Vagina (tissue), 2 donors: ENCODE measurements at regions not wholly inside any gene's neighbourhood (a gene's known extent, or its start where the extent isn't known, plus 50 kb on each side); places are given as distances from the start of the nearest gene placed in this dataset.
A peak's percentile ranks its signal among the peaks of the same experiment; 100 is the strongest.

ENCODE experiments used
- DNase-seq, 2 donors: peaks; one replicate each; pipeline ENCODE4 v3.0.0-alpha.2; 2017; ENCODE audit errors: extremely low spot score in 2 of 2
- H3K27ac ChIP-seq: fragments of 200-600 bp; sonication (generic); one replicate; pipeline ENCODE4 v1.5.1; 2019
- H3K27me3 ChIP-seq: fragments of 200-600 bp; sonication (generic); one replicate; pipeline ENCODE4 v1.5.1; 2019
- H3K36me3 ChIP-seq, 2 donors: fragments of 200-600 bp; sonication (generic); one replicate each; pipeline ENCODE4 v1.5.1; 2017 to 2019
- H3K4me1 ChIP-seq: fragments of 200-600 bp; sonication (generic); one replicate; pipeline ENCODE4 v1.5.1; 2019
- H3K4me3 ChIP-seq, 2 donors: fragments of 200-600 bp; sonication (generic); 1 replicate in 1 of 2; 2 replicates in 1 of 2; pipeline ENCODE4 v1.5.1; 2016 to 2019
- H3K9me3 ChIP-seq: fragments of 200-600 bp; sonication (generic); one replicate; pipeline ENCODE4 v1.5.1; 2019
- CTCF ChIP-seq, 3 experiments: fragments of 450-650 bp in 2 of 3; fragments of 200-600 bp in 1 of 3; sonication (generic) in 1 of 3; IDR thresholded peaks; one replicate each; pipeline ENCODE4 v1.5.1; 2017 to 2019; ENCODE audit warnings: antibody characterized with exemption in 3 of 3, mild to moderate bottlenecking in 2 of 3, moderate library complexity in 2 of 3
- POLR2A ChIP-seq, 2 donors: fragments of 450-650 bp; IDR thresholded peaks; one replicate each; pipeline ENCODE4 v1.6.1; 2017; ENCODE audit warnings: antibody characterized with exemption in 2 of 2, mild to moderate bottlenecking in 2 of 2, moderate library complexity in 2 of 2
- POLR2AphosphoS5 ChIP-seq, 2 donors: sonication (generic); formaldehyde crosslinking; IDR thresholded peaks; one replicate each; pipeline ENCODE4 v1.9.0; 2017; ENCODE audit warnings: antibody characterized with exemption in 2 of 2, mild to moderate bottlenecking in 2 of 2, low read depth in 1 of 2; ENCODE audit not compliant: insufficient read depth in 1 of 2
- intact Hi-C: fragments of 100-400 bp; cut with DNase I; formaldehyde crosslinking; loops from one replicate; pipeline ENCODE4 v1.15.1; 2023

- TF ChIP-seq POLR2AphosphoS5 (IDR thresholded peaks at IDR 0.05; ENCODE audit: insufficient read depth in 1 of 2, low read depth in 1 of 2): no peak
- no peak for TF ChIP-seq CTCF (IDR thresholded peaks at IDR 0.05)
- TF ChIP-seq POLR2A (IDR thresholded peaks at IDR 0.05): no peak
- Histone ChIP-seq H3K4me1 (no peaks in the 10 kb centered on the region), H3K36me3 (no peaks in the 10 kb centered on the region), H3K27me3 (no peaks in the 10 kb centered on the region), H3K27ac (no peak overlapping the region), H3K4me3 (no peak overlapping the region), H3K9me3 (no peaks in the 10 kb centered on the region)
- intact Hi-C loops: no loop called here
- no peak for DNase-seq
These were observed 222.0 kb downstream of the SETD4 start for GRCh38 chr21:35838350-35838749.

- intact Hi-C loops: no loop called here
- H3K27me3 ChIP-seq: no peaks in the 10 kb centered on the region
- DNase-seq: peak in 1 of 2 donors; percentile 58
- H3K9me3 ChIP-seq: no peaks in the 10 kb centered on the region
- no peaks in the 10 kb centered on the region for H3K36me3 ChIP-seq
- no peaks in the 10 kb centered on the region for H3K4me1 ChIP-seq
- TF ChIP-seq CTCF (IDR thresholded peaks at IDR 0.05) (no peak), POLR2AphosphoS5 (IDR thresholded peaks at IDR 0.05; ENCODE audit: insufficient read depth in 1 of 2, low read depth in 1 of 2) (no peak), POLR2A (IDR thresholded peaks at IDR 0.05) (no peak)
- H3K27ac ChIP-seq: no peak overlapping the region
- no peak overlapping the region for H3K4me3 ChIP-seq
These were observed 226.3 kb downstream of the SETD4 start for GRCh38 chr21:35833991-35834390.

GRCh38 chr21:35833388-35833787 lies 226.9 kb downstream of the SETD4 start:
- Histone ChIP-seq H3K9me3 (no peaks in the 10 kb centered on the region), H3K27ac (no peak overlapping the region), H3K4me3 (no peak overlapping the region), H3K27me3 (no peaks in the 10 kb centered on the region), H3K4me1 (no peaks in the 10 kb centered on the region), H3K36me3 (no peaks in the 10 kb centered on the region)
- intact Hi-C loops: no loop called here
- no peak for TF ChIP-seq POLR2A (IDR thresholded peaks at IDR 0.05)
- no peak for DNase-seq

- Histone ChIP-seq H3K4me1 (no peaks in the 10 kb centered on the region), H3K9me3 (no peaks in the 10 kb centered on the region), H3K36me3 (no peaks in the 10 kb centered on the region), H3K27ac (no peak overlapping the region), H3K27me3 (no peaks in the 10 kb centered on the region), H3K4me3 (no peak overlapping the region)
- intact Hi-C loops: no loop called here
- no peak for TF ChIP-seq POLR2A (IDR thresholded peaks at IDR 0.05)
- TF ChIP-seq CTCF (IDR thresholded peaks at IDR 0.05): no peak
- no peak for TF ChIP-seq POLR2AphosphoS5 (IDR thresholded peaks at IDR 0.05; ENCODE audit: insufficient read depth in 1 of 2, low read depth in 1 of 2)
- no peak for DNase-seq
These were observed 229.1 kb downstream of the SETD4 start for GRCh38 chr21:35831230-35831629.

- H3K4me1 ChIP-seq: no peaks in the 10 kb centered on the region
- H3K27ac ChIP-seq: no peak overlapping the region
- no peak for TF ChIP-seq CTCF (IDR thresholded peaks at IDR 0.05)
- TF ChIP-seq POLR2A (IDR thresholded peaks at IDR 0.05): no peak
- TF ChIP-seq POLR2AphosphoS5 (IDR thresholded peaks at IDR 0.05; ENCODE audit: insufficient read depth in 1 of 2, low read depth in 1 of 2): no peak
- H3K36me3 ChIP-seq: no peaks in the 10 kb centered on the region
- H3K4me3 ChIP-seq: no peak overlapping the region
- no peaks in the 10 kb centered on the region for H3K27me3 ChIP-seq
- H3K9me3 ChIP-seq: no peaks in the 10 kb centered on the region
- no peak for DNase-seq
- intact Hi-C loops: no loop called here
These were observed 231.3 kb downstream of the SETD4 start for GRCh38 chr21:35829067-35829466.

GRCh38 chr21:35828161-35828560 lies 232.2 kb downstream of the SETD4 start:
- H3K4me1 ChIP-seq: no peaks in the 10 kb centered on the region
- no peak for TF ChIP-seq CTCF (IDR thresholded peaks at IDR 0.05)
- TF ChIP-seq POLR2AphosphoS5 (IDR thresholded peaks at IDR 0.05; ENCODE audit: insufficient read depth in 1 of 2, low read depth in 1 of 2): no peak
- no peak for TF ChIP-seq POLR2A (IDR thresholded peaks at IDR 0.05)
- intact Hi-C loops: no loop called here

More at GRCh38 chr21:35828161-35828560, 232.2 kb downstream of the SETD4 start:
- Histone ChIP-seq H3K27me3 (no peaks in the 10 kb centered on the region), H3K27ac (no peak overlapping the region), H3K36me3 (no peaks in the 10 kb centered on the region), H3K9me3 (no peaks in the 10 kb centered on the region), H3K4me3 (no peak overlapping the region)
- DNase-seq: peak in 1 of 2 donors; percentile 20
